ENCODE measurements at regions not wholly inside any gene's neighbourhood (a gene's known extent, or its start where the extent isn't known, plus 50 kb on each side); places are given as distances from the start of the nearest gene placed in this dataset.

DNA sequence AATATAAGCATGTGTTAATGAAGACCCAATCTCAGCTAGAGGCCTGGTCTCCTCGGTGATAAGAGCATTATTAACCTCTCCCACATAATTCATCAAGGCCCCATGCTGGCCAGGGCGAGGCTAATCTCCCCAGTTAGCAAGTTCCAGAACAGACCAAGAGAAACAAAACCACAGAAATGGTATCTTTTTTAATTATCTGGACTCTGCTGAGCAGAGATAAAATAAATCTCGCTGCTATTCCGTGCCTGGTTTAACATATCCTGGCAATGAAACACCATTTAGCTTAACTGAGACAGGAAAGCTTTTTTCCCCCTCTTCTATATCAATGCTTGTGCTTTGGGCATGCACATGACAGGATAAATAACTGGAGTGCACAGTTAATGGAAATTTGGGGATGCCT, 72.5 kb upstream of the ARHGEF3 start:
- no peak overlapping the region for H4K91ac ChIP-seq (replicated peaks; ENCODE audit: insufficient read length, low read length)
- FAIRE-seq: no peak
- no peak overlapping the region for H3K4me3 ChIP-seq (ENCODE audit: extremely low read depth in 1 of 4, insufficient read depth in 2 of 4, low read depth in 3 of 4, low read length in 4 of 4)
- no peak overlapping the region for H3K4ac ChIP-seq (replicated peaks; ENCODE audit: insufficient read length, low read depth, low read length)
- H3K56ac ChIP-seq (replicated peaks; ENCODE audit: insufficient read length, low read depth, low read length): no peak overlapping the region
- H3K9me3 ChIP-seq (ENCODE audit: insufficient read depth in 2 of 2, low read depth in 1 of 2, low read length in 1 of 2): no peaks in the 10 kb centered on the region
- no peaks in the 10 kb centered on the region for H3K23me2 ChIP-seq (ENCODE audit: low read depth, low read length)
- H4K20me1 ChIP-seq (replicated peaks in 1 of 2; ENCODE audit: control insufficient read depth in 1 of 2, insufficient read depth in 2 of 2, low read length in 2 of 2): no peaks in the 10 kb centered on the region
- CTCF ChIA-PET (ENCODE audit: partially characterized antibody): interaction anchor here (0.6 to 3.2 kb wide), 3 partner anchors 18 to 174 kb away, joined by 3 to 13 read pairs (median 3); no protein-coding TSS in a partner anchor
- H3K4me2 ChIP-seq (ENCODE audit: insufficient read depth in 1 of 2, low read depth in 2 of 2, low read length in 2 of 2): no peak overlapping the region
- no peak overlapping the region for H4K8ac ChIP-seq (ENCODE audit: extremely low read depth, insufficient read depth, low read length)
- H4K5ac ChIP-seq (ENCODE audit: insufficient read length, low read depth, low read length): no peak overlapping the region
- no peak overlapping the region for H2AFZ ChIP-seq (ENCODE audit: low read length)
- peaks cover 0 to 9% (median 2%) of the 10 kb centered on the region in 4 experiments; a peak in 1 of 7 replicates for H3K4me1 ChIP-seq (replicated peaks in 1 of 4; ENCODE audit: control insufficient read depth in 3 of 4, insufficient read depth in 4 of 4, low read length in 3 of 4)
- H3K79me2 ChIP-seq (ENCODE audit: control insufficient read depth in 1 of 2, insufficient read depth in 2 of 2, low read length in 2 of 2): no peaks in the 10 kb centered on the region
- no peak overlapping the region for H3K9ac ChIP-seq (replicated peaks in 1 of 4; ENCODE audit: extremely low read depth in 1 of 4, low read depth in 3 of 4, low read length in 3 of 4)
- no peaks in the 10 kb centered on the region for H3K36me3 ChIP-seq (ENCODE audit: control insufficient read depth in 2 of 4, insufficient read depth in 4 of 4, low read length in 3 of 4)
- no peaks in the 10 kb centered on the region for H3K79me1 ChIP-seq (ENCODE audit: low read depth, low read length)
- H2BK12ac ChIP-seq (ENCODE audit: low read depth, low read length): no peak overlapping the region
- no peak overlapping the region for H2AK5ac ChIP-seq (ENCODE audit: low read depth, low read length)
- no peak overlapping the region for H2BK5ac ChIP-seq (ENCODE audit: low read depth, low read length)
- H3K23ac ChIP-seq (ENCODE audit: insufficient read length): no peak overlapping the region
- TF ChIP-seq EZH2 (IDR thresholded peaks at IDR 0.05; ENCODE audit: low read depth, low read length, severe bottlenecking) (no peak), POLR2AphosphoS5 (IDR thresholded peaks at IDR 0.05; ENCODE audit: low read depth, low read length) (no peak), CHD2 (IDR thresholded peaks at IDR 0.05; ENCODE audit: low read length) (no peak), CBX8 (IDR thresholded peaks at IDR 0.05; ENCODE audit: borderline replicate concordance, low read depth, low read length) (no peak), SIX5 (IDR thresholded peaks at IDR 0.05; ENCODE audit: low read depth, low read length) (no peak), PHF8 (conservative IDR thresholded peaks at IDR 0.05; ENCODE audit: low read depth, low read length) (no peak), TEAD4 (IDR thresholded peaks at IDR 0.05; ENCODE audit: low read depth, low read length) (no peak), GTF2F1 (IDR thresholded peaks at IDR 0.05; ENCODE audit: borderline replicate concordance, low read depth, low read length) (no peak), JUN (IDR thresholded peaks at IDR 0.05; ENCODE audit: low read depth, low read length) (no peak), TAF7 (optimal IDR thresholded peaks at IDR 0.05; ENCODE audit: borderline replicate concordance, low read depth, low read length) (no peak)
- TF ChIP-seq, protein P1, sequence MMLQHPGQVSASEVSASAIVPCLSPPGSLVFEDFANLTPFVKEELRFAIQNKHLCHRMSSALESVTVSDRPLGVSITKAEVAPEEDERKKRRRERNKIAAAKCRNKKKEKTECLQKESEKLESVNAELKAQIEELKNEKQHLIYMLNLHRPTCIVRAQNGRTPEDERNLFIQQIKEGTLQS (IDR thresholded peaks at IDR 0.05; ENCODE audit: insufficient read depth, low read depth, low read length): no peak
- no peak overlapping the region for H2BK120ac ChIP-seq (replicated peaks; ENCODE audit: low read depth, low read length)
- H3K27me3 ChIP-seq (replicated peaks in 1 of 4; ENCODE audit: control insufficient read depth in 3 of 4, extremely low read depth in 1 of 4, insufficient read depth in 3 of 4, low read length in 3 of 4): no peaks in the 10 kb centered on the region
- H2BK15ac ChIP-seq (ENCODE audit: low read length): no peak overlapping the region
- H3K14ac ChIP-seq (ENCODE audit: insufficient read length): no peak overlapping the region
- H3K18ac ChIP-seq (ENCODE audit: extremely low read depth, low read length): no peak overlapping the region
- 96% methylated on average over 4 of the region's 4 CpGs; no CpG with 5 or more reads in 1 of the 2 experiments for WGBS, 2 experiments (ENCODE audit: extremely low coverage in 1 of 2, insufficient coverage in 1 of 2, insufficient read length in 1 of 2, insufficient replicate concordance in 2 of 2, low coverage in 1 of 2, low lambda C conversion rate in 2 of 2, missing lambda C conversion rate in 1 of 2)
- no peak overlapping the region for H2BK20ac ChIP-seq (ENCODE audit: low read length)
- no peak for DNase-seq (ENCODE audit: low read depth in 1 of 2, low spot score in 2 of 2)
- no peak overlapping the region for H3K27ac ChIP-seq (ENCODE audit: low read depth, low read length)
- POLR2A ChIA-PET (ENCODE audit: partially characterized antibody): interaction anchor here (1.2 kb wide), 1 partner anchor 192 kb away, joined by 3 read pairs; the partner anchor contains the start of gene TASOR
